GM18907 (cell line): ENCODE measurements at regions not wholly inside any gene's neighbourhood (a gene's known extent, or its start where the extent isn't known, plus 50 kb on each side); places are given as distances from the start of the nearest gene placed in this dataset.

Experiments used
- ATAC-seq: cut with Tn5 transposase; IDR thresholded peaks from one replicate; pipeline ENCODE4 v1.9.1; 2021; ENCODE audit warnings: mild to moderate bottlenecking, moderate library complexity; ENCODE audit not compliant: unreplicated experiment

DNA sequence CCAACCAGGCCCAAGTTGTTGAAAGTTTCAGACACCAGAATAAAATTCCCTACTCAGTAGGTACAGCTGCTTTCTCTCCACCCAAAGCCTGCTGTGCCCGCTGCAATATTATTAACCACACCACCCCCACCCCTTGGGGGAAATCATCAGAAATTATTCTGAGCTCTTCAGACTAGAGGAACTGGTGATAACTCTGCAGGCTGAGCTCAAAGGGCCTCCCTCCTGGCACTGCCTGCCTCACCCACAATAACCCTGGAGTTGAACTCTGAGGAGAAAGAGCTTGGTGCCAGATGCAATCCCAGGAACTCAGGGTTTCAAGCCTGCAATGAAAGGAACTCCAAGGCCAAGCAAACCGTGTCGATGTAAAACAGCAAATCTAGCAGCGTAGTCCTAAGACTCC, 381.7 kb upstream of the ZNF507 start:
- no peak for ATAC-seq

- ATAC-seq, result no peak
Observed at GRCh38 chr19:31969016-31969415, 376.4 kb upstream of the ZNF507 start.

DNA sequence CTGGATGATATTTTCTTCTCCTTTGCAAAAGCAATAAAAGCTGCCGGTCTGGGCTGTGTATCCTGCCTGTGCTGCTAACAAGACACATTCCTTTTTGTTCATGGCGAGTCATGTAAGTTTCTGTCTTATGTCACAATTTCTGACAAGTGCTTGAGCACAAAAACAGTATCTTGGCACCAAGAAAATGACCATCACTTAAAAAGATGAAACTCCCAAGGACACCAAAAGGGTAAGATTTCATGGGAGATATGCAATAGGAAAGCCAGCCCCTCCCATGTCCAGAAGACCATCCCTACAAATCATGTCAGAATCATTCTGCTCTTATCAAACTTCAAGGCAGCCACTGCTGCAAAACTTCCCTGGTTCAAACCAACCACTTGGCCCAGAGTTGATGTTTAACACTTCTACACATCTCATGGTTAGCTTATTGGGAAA, 375.4 kb upstream of the ZNF507 start:
- ATAC-seq, result no peak

- ATAC-seq, result no peak
Observed at GRCh38 chr19:31974290-31974689, 371.1 kb upstream of the ZNF507 start.

GRCh38 chr19:31974941-31975340, 370.5 kb upstream of the ZNF507 start:
- ATAC-seq, result no peak

- no peak for ATAC-seq
Observed at GRCh38 chr19:31975461-31975860, 369.9 kb upstream of the ZNF507 start.

DNA sequence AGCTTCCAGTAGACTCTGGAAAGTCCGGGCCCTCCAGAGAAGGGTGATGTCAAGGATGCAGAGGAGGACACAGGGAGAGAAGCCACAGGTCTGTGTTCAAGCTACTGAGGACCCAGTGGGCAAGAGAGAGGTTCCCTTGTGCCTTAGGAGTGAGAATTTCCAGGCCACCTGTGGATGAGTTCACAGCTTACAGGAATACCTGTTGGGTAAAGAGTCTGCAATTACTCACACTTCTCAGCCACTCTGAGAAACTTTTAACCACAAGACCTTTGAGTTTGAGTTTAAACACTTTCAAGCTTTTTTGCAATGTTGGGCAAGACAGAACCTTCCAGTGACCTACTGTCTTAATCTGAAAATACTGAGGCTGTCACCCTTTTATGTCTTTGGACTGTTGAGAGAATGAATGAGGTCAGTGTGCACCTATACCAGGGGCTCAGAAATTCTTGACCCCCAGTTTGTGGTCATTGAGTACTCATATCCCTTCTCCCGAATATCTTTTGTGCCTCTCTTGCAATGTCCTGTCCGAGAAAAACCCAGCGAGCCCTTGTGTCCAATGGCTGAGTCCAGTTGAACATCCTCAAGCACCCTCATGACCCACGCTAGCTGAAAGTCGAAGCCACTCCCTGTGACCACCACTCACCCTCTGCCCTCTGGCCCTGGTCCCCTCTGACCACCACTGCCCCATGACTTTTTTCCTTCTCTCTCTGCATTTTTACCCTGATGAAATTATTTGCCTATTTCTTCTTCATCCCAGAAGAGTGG, 368.5 kb upstream of the ZNF507 start:
- ATAC-seq, result no peak

DNA sequence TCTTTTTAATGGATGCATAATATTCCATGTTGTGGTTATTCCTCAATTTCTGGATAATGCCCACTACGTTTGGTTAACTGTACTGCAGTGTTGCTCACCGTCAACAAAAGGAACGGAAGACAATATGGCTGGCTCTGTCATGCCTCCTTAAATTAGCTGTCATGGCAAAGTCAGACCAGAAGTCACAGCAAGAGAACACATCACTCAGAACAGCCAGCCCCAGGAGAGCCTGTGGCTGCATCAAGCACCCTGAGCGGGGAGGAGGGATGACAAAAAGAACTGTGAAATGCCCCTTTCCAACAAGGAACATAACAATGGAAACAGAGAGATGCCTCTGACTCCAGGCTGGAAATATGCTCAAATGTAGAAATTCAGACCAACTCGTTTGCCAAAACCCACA, 366.0 kb upstream of the ZNF507 start:
- ATAC-seq, result no peak

DNA sequence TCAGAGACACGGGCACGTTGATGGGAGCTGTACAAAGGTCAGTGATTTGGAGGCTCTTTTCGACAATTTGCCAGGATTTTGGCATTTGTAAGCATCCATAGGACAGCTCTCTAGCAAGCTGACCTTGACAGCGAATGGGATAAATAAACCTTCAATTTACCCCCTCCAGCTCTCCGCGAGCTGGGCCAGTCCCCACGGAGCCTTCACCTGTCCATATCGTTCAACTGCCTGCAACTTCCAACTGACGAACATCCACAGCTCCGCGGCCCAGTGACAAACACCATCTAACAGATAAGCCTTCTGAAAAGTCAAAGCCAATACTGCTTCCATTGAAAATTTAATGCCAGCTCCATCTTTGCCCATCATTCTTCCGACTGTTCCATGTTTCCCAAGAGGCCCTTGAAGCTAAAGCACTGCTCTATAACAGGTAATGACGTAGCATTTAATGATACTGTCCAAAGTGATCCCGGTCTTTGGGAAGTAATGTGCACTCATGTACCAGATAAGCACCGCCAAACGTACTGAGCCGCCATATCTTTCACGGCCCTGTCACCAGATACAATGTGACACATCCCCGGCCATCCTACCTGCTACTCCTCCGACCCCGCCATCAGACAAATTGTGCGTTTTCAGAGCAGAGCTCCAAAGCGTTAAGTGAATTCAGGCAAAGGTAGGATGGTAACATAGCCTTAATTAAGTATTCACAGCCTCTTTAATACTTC, 365.3 kb upstream of the ZNF507 start:
- ATAC-seq, result no peak

- no peak for ATAC-seq
Observed at GRCh38 chr19:31980796-31981195, 364.6 kb upstream of the ZNF507 start.

GRCh38 chr19:31981545-31981944, 363.9 kb upstream of the ZNF507 start:
- no peak for ATAC-seq

DNA sequence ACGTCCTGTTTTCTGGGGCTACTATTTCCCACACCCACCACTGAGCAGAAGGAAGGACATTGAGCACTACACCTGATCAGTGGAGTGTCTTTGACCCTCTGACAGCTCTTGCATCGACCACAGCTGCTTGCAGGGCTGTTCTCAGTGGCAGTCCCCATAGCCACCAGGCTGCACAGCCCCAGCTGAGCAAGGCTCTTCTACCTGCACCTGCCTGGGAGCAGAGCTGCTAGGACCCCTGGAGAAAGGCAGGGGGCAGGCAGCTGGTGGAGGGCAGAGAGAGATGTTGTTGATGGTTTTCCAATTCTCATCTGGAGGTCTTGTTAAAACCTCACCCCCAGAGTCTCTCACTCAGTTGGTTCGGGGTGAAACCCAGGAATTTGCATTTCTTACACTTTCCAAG, 361.8 kb upstream of the ZNF507 start:
- no peak for ATAC-seq

GRCh38 chr19:31985001-31985605, 360.3 kb upstream of the ZNF507 start:
- ATAC-seq, result no peak

DNA sequence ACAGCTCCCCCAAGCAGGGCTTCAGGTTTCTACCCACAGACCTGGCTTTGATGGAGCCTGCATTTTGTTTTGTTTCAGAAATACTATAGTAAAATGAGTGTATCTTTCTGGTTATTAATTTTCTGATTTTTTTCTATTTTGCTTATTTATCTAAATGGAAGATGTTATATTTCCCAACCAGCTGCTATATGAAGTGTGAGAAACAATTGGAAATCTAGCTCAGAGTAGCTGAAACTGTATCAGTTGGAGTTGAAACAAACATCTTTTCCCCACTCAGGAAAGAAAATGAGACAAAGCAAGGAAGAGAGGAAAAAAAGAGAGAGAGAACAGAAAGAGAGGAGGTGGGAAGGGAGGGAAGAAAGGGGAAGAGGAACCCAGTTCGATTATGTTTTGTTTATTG, 358.5 kb upstream of the ZNF507 start:
- ATAC-seq, result no peak

DNA sequence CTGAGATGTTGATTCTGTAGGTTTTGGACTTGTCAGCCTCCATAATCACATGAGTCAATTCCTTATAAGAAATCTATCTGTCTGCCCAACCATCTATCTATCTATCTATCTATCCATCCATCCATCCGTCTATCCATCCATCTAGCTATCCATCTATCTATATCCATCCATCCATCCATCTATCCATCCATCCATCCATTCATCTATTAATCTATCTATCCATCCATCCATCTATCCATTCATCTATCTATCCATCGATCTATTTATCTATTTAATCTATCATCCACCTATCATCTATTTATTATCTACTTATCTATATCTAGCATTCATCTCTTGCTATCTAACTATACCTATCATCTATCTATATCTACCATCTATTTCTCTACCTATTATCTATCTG, 357.2 kb upstream of the ZNF507 start:
- no peak for ATAC-seq

DNA sequence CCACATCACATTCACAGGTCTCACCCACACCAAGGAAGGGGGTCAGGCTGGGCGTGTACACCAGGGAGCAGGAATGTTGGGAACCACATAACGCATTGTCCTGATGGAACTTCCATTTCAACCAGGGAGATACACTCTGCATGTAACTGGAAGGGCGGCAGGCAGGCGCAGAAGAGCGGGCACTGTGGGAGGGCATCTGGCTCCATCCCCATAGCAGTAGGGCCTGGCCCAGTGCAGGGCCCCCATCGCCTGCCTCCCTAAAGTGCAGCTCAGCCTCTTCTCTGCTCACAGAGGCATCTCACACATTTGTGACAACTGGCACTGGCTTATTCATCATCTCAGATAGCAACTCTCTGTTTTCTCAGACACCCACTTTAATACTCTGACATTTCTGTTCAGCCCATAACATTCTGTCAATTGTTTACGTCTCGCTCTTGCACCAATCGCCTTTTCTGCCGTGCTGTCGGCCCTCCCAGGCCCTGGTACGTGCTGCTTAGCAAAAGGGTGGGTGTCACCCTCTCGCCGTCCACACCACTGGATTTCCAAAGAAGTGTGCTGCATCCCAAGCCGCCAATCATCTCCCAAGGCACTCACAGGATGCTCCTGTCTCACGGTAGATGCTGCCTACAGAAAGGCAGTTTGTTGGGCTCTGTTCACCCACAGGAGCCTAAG, 353.3 kb upstream of the ZNF507 start:
- ATAC-seq, result no peak

GRCh38 chr19:31992750-31993149, 352.7 kb upstream of the ZNF507 start:
- no peak for ATAC-seq

- no peak for ATAC-seq
Observed at GRCh38 chr19:31995546-31995945, 349.9 kb upstream of the ZNF507 start.

DNA sequence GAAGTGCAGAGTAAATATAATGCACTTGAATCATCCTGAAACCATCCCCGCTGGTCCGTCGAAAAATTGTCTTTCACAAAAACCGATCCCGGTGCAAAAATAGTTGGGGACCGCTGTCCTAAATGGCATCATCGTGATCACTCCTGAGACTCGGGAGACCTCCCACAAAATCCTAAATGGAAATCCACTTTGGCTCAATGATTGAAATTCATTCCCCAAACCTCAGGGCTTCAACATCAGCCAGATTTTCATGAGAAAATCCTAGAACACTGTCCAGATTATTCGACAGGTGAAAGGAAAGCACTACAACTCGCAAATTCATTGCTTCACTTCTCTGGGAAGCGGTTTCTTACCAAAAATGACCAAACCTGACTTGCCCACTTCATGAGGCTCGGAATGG, 335.3 kb upstream of the ZNF507 start:
- ATAC-seq, result no peak

GRCh38 chr19:32012206-32012605, 333.2 kb upstream of the ZNF507 start:
- ATAC-seq, result no peak

DNA sequence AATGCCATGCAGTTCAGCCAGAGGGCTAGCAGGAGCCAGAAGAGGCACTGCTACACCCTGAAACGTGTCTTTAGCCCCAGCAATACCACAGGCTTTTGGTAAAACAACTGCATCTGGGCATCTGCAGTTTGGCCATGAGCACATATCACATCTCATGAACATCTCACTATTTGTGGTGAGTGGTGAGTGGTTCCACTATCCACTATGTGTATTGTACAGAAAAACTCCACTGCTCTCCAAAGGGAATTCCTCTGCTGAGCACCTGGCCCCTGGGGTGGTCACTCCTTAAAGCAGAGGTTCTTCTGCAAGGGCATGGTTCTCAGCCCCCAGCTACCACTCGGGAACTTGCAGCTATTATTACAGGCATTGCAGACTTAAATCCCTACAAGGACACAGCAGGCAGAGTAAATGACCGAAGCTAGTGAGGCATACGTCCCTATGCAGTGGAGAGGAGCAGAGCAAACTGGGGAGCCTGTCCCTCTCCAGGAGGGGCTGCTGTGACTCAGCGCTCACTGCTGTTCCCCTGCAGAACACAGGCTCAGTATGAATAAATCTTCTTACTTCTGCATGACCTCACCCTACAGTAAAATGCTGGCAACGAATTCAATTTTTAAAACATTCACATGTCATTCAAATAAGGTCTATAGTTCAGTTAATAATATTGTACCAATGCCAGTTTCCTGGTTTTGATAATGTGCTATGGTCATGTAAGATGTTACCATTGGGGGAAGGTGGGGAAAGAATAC, 332.4 kb upstream of the ZNF507 start:
- no peak for ATAC-seq
